ENCODE measurements at regions not wholly inside any gene's neighbourhood (a gene's known extent, or its start where the extent isn't known, plus 50 kb on each side); places are given as distances from the start of the nearest gene placed in this dataset.
"Not testable (repeated sequence)": the region's sequence is repeated elsewhere in the genome, so short reads cannot be mapped to it uniquely, and the experiment has no call there.

DNA sequence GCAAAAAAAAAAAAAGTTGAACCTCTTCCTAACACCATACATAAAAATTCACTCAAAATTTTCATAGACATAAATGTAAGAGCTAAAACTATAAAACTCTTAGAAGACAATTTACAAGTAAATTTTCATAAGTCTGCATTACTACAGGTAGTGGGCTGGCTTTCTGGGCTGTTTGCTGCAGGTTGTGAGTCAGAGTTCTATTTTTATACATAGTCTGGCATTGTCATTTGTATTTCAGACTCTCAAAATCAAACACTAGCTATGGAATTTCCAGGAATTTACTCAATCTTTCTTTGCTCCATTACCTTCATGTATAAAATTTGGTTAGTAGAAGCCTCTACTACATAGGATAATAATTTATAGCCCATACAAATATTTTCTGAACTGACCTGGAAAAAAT is 227.2 kb downstream of the COX18 start:
- no peak for TF ChIP-seq POLR2AphosphoS5 (IDR thresholded peaks at IDR 0.05; ENCODE audit: insufficient read depth in 1 of 2, low read depth in 1 of 2)
- TF ChIP-seq, protein P1, sequence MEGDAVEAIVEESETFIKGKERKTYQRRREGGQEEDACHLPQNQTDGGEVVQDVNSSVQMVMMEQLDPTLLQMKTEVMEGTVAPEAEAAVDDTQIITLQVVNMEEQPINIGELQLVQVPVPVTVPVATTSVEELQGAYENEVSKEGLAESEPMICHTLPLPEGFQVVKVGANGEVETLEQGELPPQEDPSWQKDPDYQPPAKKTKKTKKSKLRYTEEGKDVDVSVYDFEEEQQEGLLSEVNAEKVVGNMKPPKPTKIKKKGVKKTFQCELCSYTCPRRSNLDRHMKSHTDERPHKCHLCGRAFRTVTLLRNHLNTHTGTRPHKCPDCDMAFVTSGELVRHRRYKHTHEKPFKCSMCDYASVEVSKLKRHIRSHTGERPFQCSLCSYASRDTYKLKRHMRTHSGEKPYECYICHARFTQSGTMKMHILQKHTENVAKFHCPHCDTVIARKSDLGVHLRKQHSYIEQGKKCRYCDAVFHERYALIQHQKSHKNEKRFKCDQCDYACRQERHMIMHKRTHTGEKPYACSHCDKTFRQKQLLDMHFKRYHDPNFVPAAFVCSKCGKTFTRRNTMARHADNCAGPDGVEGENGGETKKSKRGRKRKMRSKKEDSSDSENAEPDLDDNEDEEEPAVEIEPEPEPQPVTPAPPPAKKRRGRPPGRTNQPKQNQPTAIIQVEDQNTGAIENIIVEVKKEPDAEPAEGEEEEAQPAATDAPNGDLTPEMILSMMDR (IDR thresholded peaks at IDR 0.05): no peak
- TF ChIP-seq POLR2A (IDR thresholded peaks at IDR 0.05): no peak
- Histone ChIP-seq H3K4me1 (no peaks in the 10 kb centered on the region), H3K27ac (no peak overlapping the region), H3K36me3 (no peaks in the 10 kb centered on the region), H3K9me3 (no peaks in the 10 kb centered on the region), H3K27me3 (no peaks in the 10 kb centered on the region), H3K4me3 (no peak overlapping the region)
- no peak for DNase-seq (ENCODE audit: extremely low spot score in 2 of 2)
- intact Hi-C loops (cut with DNase I): no loop called here

DNA sequence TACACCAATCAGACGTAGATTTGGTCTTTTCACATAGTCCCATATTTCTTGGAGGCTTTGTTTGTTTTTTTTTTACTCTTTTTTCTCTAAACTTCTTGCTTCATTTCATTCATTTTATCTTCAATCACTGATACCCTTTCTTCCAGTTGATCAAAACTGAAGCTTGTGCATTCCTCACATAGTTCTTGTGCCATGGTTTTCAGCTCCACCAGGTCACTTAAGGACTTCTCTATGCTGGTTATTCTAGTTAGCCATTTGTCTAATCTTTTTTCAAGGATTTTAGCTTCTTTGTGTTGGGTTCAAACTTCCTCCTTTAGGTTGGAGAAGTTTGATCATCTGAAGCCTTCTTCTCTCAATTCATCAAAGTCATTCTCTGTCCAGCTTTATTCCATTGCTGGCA is 229.3 kb downstream of the COX18 start:
- DNase-seq (ENCODE audit: extremely low spot score in 2 of 2); intact Hi-C loops (cut with DNase I); H3K4me1 ChIP-seq; H3K9me3 ChIP-seq; H3K27me3 ChIP-seq; H3K36me3 ChIP-seq; H3K27ac ChIP-seq; H3K4me3 ChIP-seq: not testable (repeated sequence)

DNA sequence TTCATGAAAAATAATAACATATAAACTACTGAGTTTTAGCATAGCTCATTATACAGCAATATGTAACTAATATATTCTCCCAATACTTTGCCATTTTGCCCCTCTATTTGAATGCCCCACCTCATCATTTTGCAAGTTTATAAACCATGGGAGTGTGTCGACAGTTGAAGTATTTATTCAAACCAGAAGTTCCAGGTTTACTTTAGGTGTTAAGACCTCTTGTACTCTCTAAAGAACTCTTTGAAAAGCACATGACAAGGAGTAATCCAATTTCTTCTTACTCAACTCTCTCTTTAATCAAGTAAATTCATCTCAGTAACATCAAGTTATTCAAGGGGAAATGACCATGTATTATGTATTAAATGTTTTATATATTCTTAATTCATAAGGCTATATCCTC is 240.7 kb downstream of the COX18 start:
- H3K36me3 ChIP-seq: no peaks in the 10 kb centered on the region
- no peaks in the 10 kb centered on the region for H3K9me3 ChIP-seq
- no peak for TF ChIP-seq POLR2A (IDR thresholded peaks at IDR 0.05)
- TF ChIP-seq, protein P1 (IDR thresholded peaks at IDR 0.05): no peak
- no peak for TF ChIP-seq POLR2AphosphoS5 (IDR thresholded peaks at IDR 0.05; ENCODE audit: insufficient read depth in 1 of 2, low read depth in 1 of 2)
- no peak overlapping the region for H3K27ac ChIP-seq
- H3K27me3 ChIP-seq: no peaks in the 10 kb centered on the region
- intact Hi-C loops (cut with DNase I): no loop called here
- no peaks in the 10 kb centered on the region for H3K4me1 ChIP-seq
- DNase-seq (ENCODE audit: extremely low spot score in 2 of 2): no peak
- H3K4me3 ChIP-seq: no peak overlapping the region

DNA sequence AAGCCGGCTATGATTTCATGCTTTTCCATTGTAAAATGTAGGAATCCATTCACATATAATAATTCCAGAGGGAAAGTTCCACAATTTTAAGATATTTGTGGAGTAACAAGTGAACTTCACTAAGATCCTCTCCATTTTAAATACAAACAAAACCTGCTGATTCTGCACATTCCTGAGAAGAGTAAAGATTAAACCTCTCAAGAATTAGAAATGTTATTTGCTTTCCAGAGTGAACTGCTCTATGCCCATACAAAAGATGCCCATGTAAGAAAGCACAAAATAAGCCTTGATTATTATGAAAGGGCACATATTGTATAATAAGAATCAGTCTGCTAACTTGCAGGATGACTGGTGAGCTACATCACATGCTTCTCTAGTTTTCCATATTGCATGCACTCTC is 241.5 kb downstream of the COX18 start:
- no peak for TF ChIP-seq POLR2A (IDR thresholded peaks at IDR 0.05)
- TF ChIP-seq, protein P1 (IDR thresholded peaks at IDR 0.05): no peak
- TF ChIP-seq POLR2AphosphoS5 (IDR thresholded peaks at IDR 0.05; ENCODE audit: insufficient read depth in 1 of 2, low read depth in 1 of 2): no peak
- no peak overlapping the region for H3K27ac ChIP-seq
- no peaks in the 10 kb centered on the region for H3K27me3 ChIP-seq

DNA sequence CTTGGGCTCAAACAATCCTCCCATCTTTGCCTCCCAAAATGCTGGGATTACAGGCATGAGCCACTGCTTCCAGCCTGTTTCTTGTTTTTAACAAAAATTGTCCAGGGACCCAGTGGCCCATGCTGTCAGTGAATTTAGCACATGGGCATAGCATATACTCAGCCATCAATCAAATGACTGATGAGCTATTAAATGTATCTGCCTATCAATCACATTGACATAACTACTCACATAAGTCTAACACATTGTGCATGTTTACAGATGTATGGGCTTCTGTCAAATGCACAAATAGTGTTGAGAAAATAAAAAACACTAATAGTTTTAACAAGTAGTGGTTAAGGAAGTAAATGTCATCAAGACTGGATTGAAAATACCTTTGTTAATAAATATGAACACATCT is 249.4 kb downstream of the COX18 start:
- no peak overlapping the region for H3K4me3 ChIP-seq
- intact Hi-C loops (cut with DNase I): no loop called here
- H3K27ac ChIP-seq: no peak overlapping the region
- DNase-seq (ENCODE audit: extremely low spot score in 2 of 2): no peak
- H3K36me3 ChIP-seq: no peaks in the 10 kb centered on the region
- no peaks in the 10 kb centered on the region for H3K27me3 ChIP-seq
- no peaks in the 10 kb centered on the region for H3K9me3 ChIP-seq
- TF ChIP-seq POLR2AphosphoS5 (IDR thresholded peaks at IDR 0.05; ENCODE audit: insufficient read depth in 1 of 2, low read depth in 1 of 2) (no peak), POLR2A (IDR thresholded peaks at IDR 0.05) (no peak)
- TF ChIP-seq, protein P1 (IDR thresholded peaks at IDR 0.05): no peak
- H3K4me1 ChIP-seq: no peaks in the 10 kb centered on the region

More for the DNA sequence above, 241.5 kb downstream of the COX18 start:
- no peaks in the 10 kb centered on the region for H3K9me3 ChIP-seq
- no peaks in the 10 kb centered on the region for H3K4me1 ChIP-seq
- no peaks in the 10 kb centered on the region for H3K36me3 ChIP-seq
- intact Hi-C loops (cut with DNase I): no loop called here
- no peak overlapping the region for H3K4me3 ChIP-seq
- DNase-seq (ENCODE audit: extremely low spot score in 2 of 2): no peak

DNA sequence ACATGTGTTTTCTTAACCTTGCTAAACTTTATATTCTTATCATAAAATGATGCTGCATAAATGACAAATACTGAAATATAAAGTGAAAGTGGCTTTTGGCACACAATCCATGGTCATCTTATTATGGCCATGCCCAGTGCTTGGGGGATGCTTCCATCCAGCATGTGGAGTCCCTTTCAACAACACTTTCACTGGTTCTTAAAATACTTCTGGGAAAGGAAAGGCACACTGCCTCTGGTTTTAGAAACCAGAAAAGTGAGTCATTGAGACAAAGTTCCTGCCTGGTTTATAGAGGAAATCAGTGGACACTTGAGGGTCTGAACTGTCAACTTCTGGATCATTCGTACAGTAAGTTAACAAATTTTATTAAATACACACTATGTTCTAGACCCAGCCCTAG is 248.0 kb upstream of the ADAMTS3 start:
- DNase-seq (ENCODE audit: extremely low spot score in 2 of 2): no peak
- intact Hi-C loops (cut with DNase I): no loop called here
- TF ChIP-seq, protein P1 (IDR thresholded peaks at IDR 0.05): no peak
- no peak for TF ChIP-seq POLR2AphosphoS5 (IDR thresholded peaks at IDR 0.05; ENCODE audit: insufficient read depth in 1 of 2, low read depth in 1 of 2)
- TF ChIP-seq POLR2A (IDR thresholded peaks at IDR 0.05): no peak
- H3K27ac ChIP-seq: no peak overlapping the region
- no peak overlapping the region for H3K4me3 ChIP-seq
- H3K27me3 ChIP-seq: no peaks in the 10 kb centered on the region
- no peaks in the 10 kb centered on the region for H3K36me3 ChIP-seq
- no peaks in the 10 kb centered on the region for H3K9me3 ChIP-seq
- no peaks in the 10 kb centered on the region for H3K4me1 ChIP-seq
